A673 (cell line): ENCODE measurements at regions not wholly inside any gene's neighbourhood (a gene's known extent, or its start where the extent isn't known, plus 50 kb on each side); places are given as distances from the start of the nearest gene placed in this dataset.

Experiments used
- BruUV-seq: library from RNA; stranded (reverse); fragments of 400-500 nt; replicated peaks from 2 replicates; lab custom pipeline; 2021; lab: Mats Ljungman, UMichigan
- CTCF ChIA-PET: fragments of 300-600 bp; sonication (Branson Sonifier 250); formaldehyde crosslinking; loops from one replicate; lab custom pipeline; 2022; ENCODE audit warnings: antibody characterized with exemption; lab: Charles Lee
- POLR2A ChIA-PET: fragments of 300-600 bp; sonication (Branson Sonifier 250); formaldehyde crosslinking; loops from one replicate; lab custom pipeline; 2022; ENCODE audit warnings: antibody characterized with exemption; ENCODE audit not compliant: low non-redundant PET; lab: Charles Lee
- DNase-seq: peaks from one replicate; pipeline ENCODE4 v3.0.0-alpha.2; 2015; ENCODE audit warnings: low spot score
- H3K27ac ChIP-seq: fragments of 200-600 bp; sonication (generic); 2 replicates; pipeline ENCODE4 v1.5.1; 2016; ENCODE audit warnings: mixed run types, low read depth, mild to moderate bottlenecking, mixed read lengths, antibody characterized with exemption, low read length; ENCODE audit not compliant: poor library complexity, severe bottlenecking
- H3K27me3 ChIP-seq: fragments of 200-600 bp; sonication (generic); replicated peaks from 2 replicates; pipeline ENCODE4 v1.6.1; 2017; ENCODE audit warnings: mixed run types, low read depth, mild to moderate bottlenecking, mixed read lengths, antibody characterized with exemption, low read length; ENCODE audit not compliant: insufficient read depth, poor library complexity
- H3K36me3 ChIP-seq: fragments of 200-600 bp; sonication (generic); 2 replicates; pipeline ENCODE4 v1.6.1; 2016; ENCODE audit warnings: mixed run types, mild to moderate bottlenecking, mixed read lengths, antibody characterized with exemption, low read length; ENCODE audit not compliant: insufficient read depth, poor library complexity, severe bottlenecking
- H3K4me1 ChIP-seq: fragments of 200-600 bp; sonication (generic); 2 replicates; pipeline ENCODE4 v1.6.1; 2017; ENCODE audit warnings: mixed run types, mild to moderate bottlenecking, mixed read lengths, antibody characterized with exemption, low read length; ENCODE audit not compliant: insufficient read depth, poor library complexity, severe bottlenecking
- H3K4me3 ChIP-seq: fragments of 200-600 bp; sonication (generic); 2 replicates; pipeline ENCODE4 v1.5.1; 2016; ENCODE audit warnings: low read depth, mixed run types, mild to moderate bottlenecking, mixed read lengths, low read length; ENCODE audit not compliant: poor library complexity, severe bottlenecking
- H3K9me3 ChIP-seq: fragments of 200-600 bp; sonication (generic); 2 replicates; pipeline ENCODE4 v1.6.1; 2016; ENCODE audit warnings: mixed run types, low read depth, mild to moderate bottlenecking, mixed read lengths, antibody characterized with exemption, low read length; ENCODE audit not compliant: poor library complexity, severe bottlenecking
- CTCF ChIP-seq: fragments of 300-800, 200-600 bp; sonication (generic); conservative IDR thresholded peaks from 2 replicates; pipeline ENCODE4 v1.5.1; 2017; ENCODE audit warnings: low read depth, mild to moderate bottlenecking, antibody characterized with exemption, low read length, moderate library complexity, mixed read lengths
- EZH2 ChIP-seq: fragments of 200-600 bp; sonication (generic); IDR thresholded peaks from 2 replicates; pipeline ENCODE4 v1.6.1; 2017; ENCODE audit warnings: borderline replicate concordance, low read depth, mild to moderate bottlenecking, mixed read lengths, antibody characterized with exemption, low read length; ENCODE audit not compliant: poor library complexity, severe bottlenecking
- intact Hi-C: fragments of 100-400 bp; cut with micrococcal nuclease; formaldehyde crosslinking; loops from one replicate; pipeline ENCODE4 v1.10.0; 2022; ENCODE audit not compliant: unreplicated experiment

GRCh38 chr16:50989047-50989446, 162.0 kb downstream of the SALL1 start:
- H3K36me3 ChIP-seq: no peaks in the 10 kb centered on the region
- no peaks in the 10 kb centered on the region for H3K4me1 ChIP-seq
- H3K27ac ChIP-seq: no peak overlapping the region
- H3K4me3 ChIP-seq: no peak overlapping the region
- TF ChIP-seq CTCF (no peak), EZH2 (no peak)
- peaks cover 19% of the 10 kb centered on the region for H3K27me3 ChIP-seq
- DNase-seq: no peak
- H3K9me3 ChIP-seq: no peaks in the 10 kb centered on the region
- intact Hi-C loops: no loop called here
- no TSS peak for BruUV-seq
- ChIA-PET CTCF (no interaction called here), POLR2A (interaction anchor here (0.6 kb wide), 1 partner anchor 369 kb away, joined by 3 read pairs; no protein-coding TSS in a partner anchor)

GRCh38 chr16:50988441-50988840, 162.6 kb downstream of the SALL1 start:
- no peak for DNase-seq
- Histone ChIP-seq H3K9me3 (no peaks in the 10 kb centered on the region), H3K27ac (no peak overlapping the region), H3K4me3 (no peak overlapping the region), H3K36me3 (no peaks in the 10 kb centered on the region), H3K27me3 (peaks cover 13% of the 10 kb centered on the region), H3K4me1 (no peaks in the 10 kb centered on the region)
- TF ChIP-seq CTCF (no peak), EZH2 (no peak)
- BruUV-seq: no TSS peak
- intact Hi-C loops: no loop called here
- POLR2A ChIA-PET: no interaction called here
- CTCF ChIA-PET: no interaction called here

GRCh38 chr16:50986453-50986852, 164.6 kb downstream of the SALL1 start:
- intact Hi-C loops: no loop called here
- ChIA-PET CTCF (no interaction called here), POLR2A (no interaction called here)
- no peak for DNase-seq
- Histone ChIP-seq H3K4me1 (no peaks in the 10 kb centered on the region), H3K36me3 (no peaks in the 10 kb centered on the region), H3K27ac (no peak overlapping the region), H3K4me3 (no peak overlapping the region), H3K9me3 (no peaks in the 10 kb centered on the region), H3K27me3 (no peaks in the 10 kb centered on the region)
- no TSS peak for BruUV-seq
- TF ChIP-seq EZH2 (no peak), CTCF (no peak)
